MM.1S (cell line): ENCODE measurements at regions not wholly inside any gene's neighbourhood (a gene's known extent, or its start where the extent isn't known, plus 50 kb on each side); places are given as distances from the start of the nearest gene placed in this dataset.

Experiments used
- DNase-seq: peaks from one replicate; pipeline ENCODE4 v3.0.0-alpha.2; 2015
- H2AFZ ChIP-seq: fragments of 300-600 bp; sonication (generic); 2 replicates; pipeline ENCODE4 v1.6.0; 2016; ENCODE audit warnings: antibody characterized with exemption, low read length
- H3F3A ChIP-seq: fragments of 300-600 bp; sonication (generic); 2 replicates; pipeline ENCODE4 v1.6.1; 2016; ENCODE audit warnings: mild to moderate bottlenecking, antibody characterized with exemption, low read length, moderate library complexity, mixed read lengths; ENCODE audit not compliant: insufficient read depth
- H3K27ac ChIP-seq: fragments of 300-600 bp; sonication (generic); 2 replicates; pipeline ENCODE4 v1.5.1; 2016; ENCODE audit warnings: mild to moderate bottlenecking, low read length
- H3K27me3 ChIP-seq: fragments of 300-600 bp; sonication (generic); replicated peaks from 2 replicates; pipeline ENCODE4 v1.6.0; 2016; ENCODE audit warnings: low read length; ENCODE audit not compliant: insufficient read depth
- H3K36me3 ChIP-seq: fragments of 300-600 bp; sonication (generic); replicated peaks from 2 replicates; pipeline ENCODE4 v1.6.1; 2016; ENCODE audit warnings: mild to moderate bottlenecking, low read length, mixed read lengths; ENCODE audit not compliant: insufficient read depth
- H3K4me1 ChIP-seq: fragments of 300-600 bp; sonication (generic); 2 replicates; pipeline ENCODE4 v1.6.1; 2016; ENCODE audit warnings: low read length, mixed read lengths
- H3K4me2 ChIP-seq: fragments of 300-600 bp; sonication (generic); 2 replicates; pipeline ENCODE4 v1.6.0; 2016; ENCODE audit warnings: low read depth, low read length
- H3K4me3 ChIP-seq: fragments of 300-600 bp; sonication (generic); 2 replicates; pipeline ENCODE4 v1.5.1; 2016; ENCODE audit warnings: low read length, mixed read lengths
- H3K79me2 ChIP-seq: fragments of 300-600 bp; sonication (generic); 2 replicates; pipeline ENCODE4 v1.6.1; 2016; ENCODE audit warnings: mixed run types, low read length, mixed read lengths
- H3K9ac ChIP-seq: fragments of 300-600 bp; sonication (generic); 2 replicates; pipeline ENCODE4 v1.6.1; 2016; ENCODE audit warnings: low read length, mixed read lengths
- H3K9me2 ChIP-seq: fragments of 300-600 bp; sonication (generic); replicated peaks from 2 replicates; pipeline ENCODE4 v1.6.1; 2016; ENCODE audit warnings: mild to moderate bottlenecking, low read length, mixed read lengths; ENCODE audit not compliant: insufficient read depth
- H3K9me3 ChIP-seq: fragments of 300-600 bp; sonication (generic); replicated peaks from 2 replicates; pipeline ENCODE4 v1.6.1; 2016; ENCODE audit warnings: mild to moderate bottlenecking, low read length, mixed read lengths; ENCODE audit not compliant: insufficient read depth
- H4K20me1 ChIP-seq: fragments of 300-600 bp; sonication (generic); 2 replicates; pipeline ENCODE4 v1.6.1; 2016; ENCODE audit warnings: mild to moderate bottlenecking, low read length, moderate library complexity, mixed read lengths; ENCODE audit not compliant: insufficient read depth
- CTCF ChIP-seq: fragments of 300-600 bp; sonication (generic); IDR thresholded peaks from 2 replicates; pipeline ENCODE4 v1.5.1; 2016; ENCODE audit warnings: antibody characterized with exemption, low read length, mixed read lengths
- EZH2 ChIP-seq: fragments of 300-600 bp; sonication (generic); optimal IDR thresholded peaks from 2 replicates; pipeline ENCODE3; 2017; ENCODE audit warnings: low read depth, mild to moderate bottlenecking, antibody characterized with exemption, low read length, mixed read lengths
- EZH2phosphoT487 ChIP-seq: fragments of 300-600 bp; sonication (generic); IDR thresholded peaks from 2 replicates; pipeline ENCODE4 v1.6.1; 2018; ENCODE audit warnings: antibody characterized with exemption, low read length

GRCh38 chr3:181887685-181888084 is 176.0 kb downstream of the SOX2 start:
- H3K4me3 ChIP-seq, result no peak overlapping the region
- H3K9me3 ChIP-seq, result no peaks in the 10 kb centered on the region
- no peak overlapping the region for H3K4me2 ChIP-seq
- no peaks in the 10 kb centered on the region for H4K20me1 ChIP-seq
- TF ChIP-seq CTCF, result no peak
- no peak for TF ChIP-seq EZH2phosphoT487
- no peak for TF ChIP-seq EZH2
- no peaks in the 10 kb centered on the region for H3K79me2 ChIP-seq
- H3K27ac ChIP-seq, result no peak overlapping the region
- H3K4me1 ChIP-seq, result peaks cover 10% of the 10 kb centered on the region
- H3F3A ChIP-seq, result no peaks in the 10 kb centered on the region
- no peak overlapping the region for H3K9ac ChIP-seq
- DNase-seq, result no peak
- no peaks in the 10 kb centered on the region for H3K27me3 ChIP-seq
- no peaks in the 10 kb centered on the region for H3K9me2 ChIP-seq
- no peak overlapping the region for H2AFZ ChIP-seq
- H3K36me3 ChIP-seq, result no peaks in the 10 kb centered on the region

GRCh38 chr3:181888234-181888633 is 176.5 kb downstream of the SOX2 start:
- Histone ChIP-seq H4K20me1 (no peaks in the 10 kb centered on the region), H3F3A (no peaks in the 10 kb centered on the region), H3K4me3 (no peak overlapping the region), H3K9me2 (no peaks in the 10 kb centered on the region), H3K79me2 (no peaks in the 10 kb centered on the region), H2AFZ (no peak overlapping the region), H3K4me1 (peaks cover 10% of the 10 kb centered on the region), H3K27ac (no peak overlapping the region), H3K9ac (no peak overlapping the region), H3K36me3 (no peaks in the 10 kb centered on the region), H3K9me3 (no peaks in the 10 kb centered on the region), H3K4me2 (no peak overlapping the region), H3K27me3 (no peaks in the 10 kb centered on the region)
- TF ChIP-seq EZH2phosphoT487 (no peak), CTCF (no peak), EZH2 (no peak)
- DNase-seq, result no peak

GRCh38 chr3:181892848-181893247 is 181.1 kb downstream of the SOX2 start:
- Histone ChIP-seq H3K4me2 (no peak overlapping the region), H3K36me3 (no peaks in the 10 kb centered on the region), H2AFZ (no peak overlapping the region), H3K9me3 (no peaks in the 10 kb centered on the region), H3F3A (no peaks in the 10 kb centered on the region), H3K9ac (no peak overlapping the region), H3K4me3 (no peak overlapping the region), H3K27me3 (no peaks in the 10 kb centered on the region), H3K4me1 (peaks cover 8% of the 10 kb centered on the region; the same call in 1 of the 2 replicates), H3K79me2 (no peaks in the 10 kb centered on the region), H3K9me2 (no peaks in the 10 kb centered on the region), H4K20me1 (no peaks in the 10 kb centered on the region), H3K27ac (no peak overlapping the region)
- no peak for DNase-seq
- TF ChIP-seq EZH2 (no peak), CTCF (no peak), EZH2phosphoT487 (no peak)
